H1 (cell line): ENCODE measurements at regions not wholly inside any gene's neighbourhood (a gene's known extent, or its start where the extent isn't known, plus 50 kb on each side); places are given as distances from the start of the nearest gene placed in this dataset.
A peak's percentile ranks its signal among the peaks of the same experiment; 100 is the strongest.

Experiments used
- CTCF ChIA-PET: fragments of 300-600 bp; sonication (Branson Sonifier 250); formaldehyde crosslinking; loops from one replicate; lab custom pipeline; 2021; ENCODE audit not compliant: partially characterized antibody; lab: Charles Lee
- POLR2A ChIA-PET: fragments of 300-600 bp; sonication (Branson Sonifier 250); formaldehyde crosslinking; loops from one replicate; lab custom pipeline; 2021; ENCODE audit warnings: inconsistent platforms; ENCODE audit not compliant: partially characterized antibody; lab: Charles Lee
- DNase-seq, 2 experiments: peaks; one replicate each; pipeline versions ENCODE4 v3.0.0 to v3.0.0-alpha.2; 2010 to 2022; ENCODE audit warnings: low spot score in 2 of 2, low read depth in 1 of 2, mixed read lengths in 1 of 2
- FAIRE-seq: peaks from 2 replicates; lab custom pipeline; 2011; peaks lifted over from hg19 to GRCh38; lab: Jason Lieb, UNC
- H2AFZ ChIP-seq: 2 replicates; pipeline ENCODE4 v1.8.1; 2012; ENCODE audit warnings: low read length, inconsistent platforms
- H2AK5ac ChIP-seq: 2 replicates; pipeline ENCODE4 v1.6.1; 2013; ENCODE audit warnings: low read depth, low read length
- H2BK120ac ChIP-seq: replicated peaks from 2 replicates; pipeline ENCODE3; 2013; ENCODE audit warnings: low read depth, low read length, inconsistent platforms
- H2BK12ac ChIP-seq: 2 replicates; pipeline ENCODE4 v1.6.1; 2013; ENCODE audit warnings: low read depth, low read length
- H2BK15ac ChIP-seq: 2 replicates; pipeline ENCODE4 v1.6.1; 2013; ENCODE audit warnings: low read length
- H2BK20ac ChIP-seq: 2 replicates; pipeline ENCODE4 v1.6.1; 2013; ENCODE audit warnings: low read length
- H2BK5ac ChIP-seq: 2 replicates; pipeline ENCODE4 v1.6.1; 2013; ENCODE audit warnings: low read depth, low read length
- H3K14ac ChIP-seq: 2 replicates; pipeline ENCODE4 v1.6.1; 2013; ENCODE audit warnings: inconsistent platforms; ENCODE audit not compliant: insufficient read length
- H3K18ac ChIP-seq: 2 replicates; pipeline ENCODE4 v1.6.1; 2013; ENCODE audit warnings: low read length; ENCODE audit errors: extremely low read depth
- H3K23ac ChIP-seq: 2 replicates; pipeline ENCODE4 v1.6.1; 2013; ENCODE audit warnings: inconsistent platforms; ENCODE audit not compliant: insufficient read length
- H3K23me2 ChIP-seq: 2 replicates; pipeline ENCODE4 v1.6.1; 2013; ENCODE audit warnings: low read depth, low read length
- H3K27ac ChIP-seq: 2 replicates; pipeline ENCODE4 v1.6.1; 2011; ENCODE audit warnings: low read depth, low read length, inconsistent platforms
- H3K27me3 ChIP-seq, 4 experiments: replicated peaks in 1 of 4; 1 replicate in 1 of 4; 2 replicates in 3 of 4; pipeline versions ENCODE4 v1.6.1 to v1.8.1; 2011 to 2013; ENCODE audit warnings: low read length in 3 of 4, mild to moderate bottlenecking in 3 of 4, inconsistent platforms in 2 of 4, mixed read lengths in 2 of 4, moderate library complexity in 1 of 4; ENCODE audit not compliant: control insufficient read depth in 3 of 4, insufficient read depth in 3 of 4; ENCODE audit errors: extremely low read depth in 1 of 4
- H3K36me3 ChIP-seq, 4 experiments: 2 replicates each; pipeline versions ENCODE4 v1.6.1 to v1.8.1; 2011 to 2013; ENCODE audit warnings: mild to moderate bottlenecking in 4 of 4, low read length in 3 of 4, moderate library complexity in 2 of 4, control low read depth in 1 of 4, inconsistent platforms in 1 of 4; ENCODE audit not compliant: insufficient read depth in 4 of 4, control insufficient read depth in 2 of 4
- H3K4ac ChIP-seq: replicated peaks from 2 replicates; pipeline ENCODE3; 2013; ENCODE audit warnings: low read length, low read depth, mixed read lengths, inconsistent platforms; ENCODE audit not compliant: insufficient read length
- H3K4me1 ChIP-seq, 4 experiments: replicated peaks in 1 of 4; 1 replicate in 1 of 4; 2 replicates in 3 of 4; pipeline versions ENCODE4 v1.6.1 to v1.8.1; 2011 to 2013; ENCODE audit warnings: low read length in 3 of 4, inconsistent platforms in 2 of 4, mixed read lengths in 1 of 4; ENCODE audit not compliant: insufficient read depth in 4 of 4, control insufficient read depth in 3 of 4
- H3K4me2 ChIP-seq, 2 experiments: 2 replicates each; pipeline versions ENCODE4 v1.6.1 to v1.8.1; 2011 to 2013; ENCODE audit warnings: low read depth in 2 of 2, low read length in 2 of 2, control low read depth in 1 of 2, inconsistent platforms in 1 of 2, mild to moderate bottlenecking in 1 of 2; ENCODE audit not compliant: insufficient read depth in 1 of 2
- H3K4me3 ChIP-seq, 4 experiments: fragments of 200-600, 300-600 bp in 1 of 4; sonication (generic), shearing (Covaris generic), sonication (Bioruptor Twin) in 1 of 4; 2 replicates each; pipeline versions ENCODE4 v1.5.1 to v1.8.1; 2011 to 2016; ENCODE audit warnings: low read length in 4 of 4, low read depth in 3 of 4, control low read depth in 2 of 4, inconsistent platforms in 2 of 4, mild to moderate bottlenecking in 2 of 4, mixed read lengths in 1 of 4, moderate library complexity in 1 of 4; ENCODE audit not compliant: insufficient read depth in 2 of 4; ENCODE audit errors: extremely low read depth in 1 of 4
- H3K56ac ChIP-seq: replicated peaks from 2 replicates; pipeline ENCODE3; 2013; ENCODE audit warnings: low read depth, mild to moderate bottlenecking, mixed read lengths, low read length, inconsistent platforms; ENCODE audit not compliant: insufficient read length
- H3K79me1 ChIP-seq: 2 replicates; pipeline ENCODE4 v1.6.1; 2013; ENCODE audit warnings: low read depth, low read length, control low read depth
- H3K79me2 ChIP-seq, 2 experiments: 2 replicates each; pipeline versions ENCODE4 v1.6.1 to v1.8.1; 2012 to 2013; ENCODE audit warnings: low read length in 2 of 2, mild to moderate bottlenecking in 2 of 2, inconsistent platforms in 1 of 2; ENCODE audit not compliant: insufficient read depth in 2 of 2, control insufficient read depth in 1 of 2
- H3K9ac ChIP-seq, 4 experiments: replicated peaks in 1 of 4; 1 replicate in 1 of 4; 2 replicates in 3 of 4; pipeline versions ENCODE4 v1.6.1 to v1.8.1; 2011 to 2013; ENCODE audit warnings: low read depth in 3 of 4, low read length in 3 of 4, control low read depth in 2 of 4, mild to moderate bottlenecking in 2 of 4, moderate library complexity in 2 of 4, inconsistent platforms in 1 of 4; ENCODE audit errors: extremely low read depth in 1 of 4
- H3K9me3 ChIP-seq, 2 experiments: 2 replicates each; pipeline versions ENCODE4 v1.6.1 to v1.8.1; 2012 to 2013; ENCODE audit warnings: mild to moderate bottlenecking in 2 of 2, moderate library complexity in 2 of 2, control low read depth in 1 of 2, inconsistent platforms in 1 of 2, low read depth in 1 of 2, low read length in 1 of 2, mixed read lengths in 1 of 2; ENCODE audit not compliant: insufficient read depth in 2 of 2
- H4K20me1 ChIP-seq, 2 experiments: replicated peaks in 1 of 2; 2 replicates each; pipeline versions ENCODE3 to v1.8.1; 2011 to 2013; ENCODE audit warnings: inconsistent platforms in 2 of 2, low read length in 2 of 2, mild to moderate bottlenecking in 1 of 2; ENCODE audit not compliant: insufficient read depth in 2 of 2, control insufficient read depth in 1 of 2
- H4K5ac ChIP-seq: 2 replicates; pipeline ENCODE4 v1.6.1; 2013; ENCODE audit warnings: low read length, low read depth, mixed read lengths, inconsistent platforms; ENCODE audit not compliant: insufficient read length
- H4K8ac ChIP-seq: 2 replicates; pipeline ENCODE4 v1.8.0; 2013; ENCODE audit warnings: mild to moderate bottlenecking, moderate library complexity, low read length, inconsistent platforms; ENCODE audit not compliant: insufficient read depth; ENCODE audit errors: extremely low read depth
- H4K91ac ChIP-seq: replicated peaks from 2 replicates; pipeline ENCODE3; 2013; ENCODE audit warnings: low read length, mixed read lengths, inconsistent platforms; ENCODE audit not compliant: insufficient read length
- CEBPB ChIP-seq: IDR thresholded peaks from 2 replicates; pipeline ENCODE4 v1.6.1; 2012; ENCODE audit warnings: low read depth, low read length
- CTCF ChIP-seq, 3 experiments: IDR thresholded peaks; 1 replicate in 2 of 3; 2 replicates in 1 of 3; pipeline versions ENCODE4 v1.5.1 to v1.6.1; 2011; ENCODE audit warnings: low read length in 3 of 3, mild to moderate bottlenecking in 3 of 3, inconsistent platforms in 2 of 3, low read depth in 1 of 3, moderate library complexity in 1 of 3; ENCODE audit not compliant: insufficient read depth in 1 of 3; ENCODE audit errors: control extremely low read depth in 1 of 3
- EGR1 ChIP-seq: IDR thresholded peaks from 2 replicates; pipeline ENCODE4 v1.6.1; 2011; ENCODE audit warnings: low read depth, low read length, borderline replicate concordance
- HDAC6 ChIP-seq: IDR thresholded peaks from one replicate; pipeline ENCODE4 v1.7.1; 2012; ENCODE audit warnings: low read depth, mild to moderate bottlenecking, inconsistent platforms, low read length, moderate library complexity
- RNF2 ChIP-seq: fragments of 200-900, 300-1000 bp; sonication (generic); IDR thresholded peaks from 2 replicates; pipeline ENCODE4 v1.7.1; 2016; ENCODE audit warnings: borderline replicate concordance, low read depth, mild to moderate bottlenecking, antibody characterized with exemption, low read length; ENCODE audit not compliant: poor library complexity, severe bottlenecking; ENCODE audit errors: missing control alignments
- SAP30 ChIP-seq: fragments of 300-600 bp; sonication (generic); IDR thresholded peaks from 2 replicates; pipeline ENCODE4 v1.7.1; 2012; ENCODE audit warnings: low read length, moderate library complexity, mild to moderate bottlenecking, inconsistent platforms; ENCODE audit not compliant: insufficient read depth, insufficient replicate concordance
- SIRT6 ChIP-seq: IDR thresholded peaks from one replicate; pipeline ENCODE4 v1.7.1; 2012; ENCODE audit warnings: low read length, inconsistent platforms
- SP4 ChIP-seq: IDR thresholded peaks from 2 replicates; pipeline ENCODE4 v1.6.1; 2012; ENCODE audit warnings: low read length, inconsistent platforms
- YY1 ChIP-seq: IDR thresholded peaks from 2 replicates; pipeline ENCODE4 v1.6.1; 2011; ENCODE audit warnings: low read depth, mild to moderate bottlenecking, low read length
- WGBS, 2 experiments: shearing (Covaris generic) in 1 of 2; methylation state at CpG; one replicate each; pipeline versions ENCODE4 v1.1.6 to v1.1.7; 2013 to 2015; ENCODE audit warnings: low lambda C conversion rate in 2 of 2, mixed read lengths in 2 of 2, inconsistent platforms in 1 of 2, low coverage in 1 of 2, missing lambda C conversion rate in 1 of 2; ENCODE audit not compliant: insufficient replicate concordance in 2 of 2, insufficient coverage in 1 of 2, insufficient read length in 1 of 2; ENCODE audit errors: extremely low coverage in 1 of 2, missing lambda C conversion rate in 1 of 2; 5-methylcytosine and 5-hydroxymethylcytosine counted together

DNA sequence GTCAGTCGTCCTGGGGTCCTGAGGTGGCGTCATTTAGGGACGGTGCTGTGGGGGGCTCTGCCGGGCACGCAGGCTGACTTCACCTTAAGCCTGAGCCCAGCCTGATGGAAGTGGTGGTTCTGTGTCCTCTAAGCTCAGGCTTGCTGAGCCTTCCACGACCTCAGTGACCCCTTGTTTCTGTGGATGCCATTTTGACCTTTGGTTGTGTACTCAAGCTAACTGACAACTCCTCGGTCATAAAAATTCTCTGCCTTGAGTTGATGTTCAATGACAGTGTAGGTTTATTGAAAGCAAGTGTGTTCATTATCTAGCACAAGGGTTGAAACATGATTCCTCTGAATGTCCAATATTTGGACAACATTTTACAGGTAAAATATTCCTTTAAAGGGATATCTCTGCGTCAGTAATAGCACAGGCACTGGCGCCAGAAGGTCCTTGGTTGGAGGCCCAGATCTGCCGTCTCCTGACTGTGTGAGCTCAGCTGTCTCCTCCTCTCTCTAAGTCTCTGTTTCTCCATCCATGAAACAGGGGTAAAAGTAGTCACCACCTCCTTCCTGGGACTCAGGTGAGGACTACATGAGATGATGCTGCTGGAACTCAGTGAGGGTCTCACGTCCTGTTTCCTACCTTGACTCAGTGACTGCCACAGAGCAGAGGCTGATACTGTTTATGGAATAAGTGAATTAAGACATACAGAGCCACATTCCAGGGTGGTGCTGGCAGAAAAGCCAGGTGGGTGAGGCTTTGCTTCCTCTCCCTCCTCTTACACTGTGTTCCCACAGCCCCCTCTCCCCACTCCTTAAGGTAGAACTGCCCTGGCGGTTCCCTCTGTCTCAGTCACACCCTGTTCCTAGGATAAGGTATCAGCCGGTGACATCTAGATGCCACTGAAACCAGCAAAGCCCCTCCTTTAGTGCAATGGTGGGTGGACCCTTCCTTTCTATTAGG, 75.7 kb downstream of the IRF8 start:
- Histone ChIP-seq H3K23ac (no peak overlapping the region), H3K18ac (peak overlapping the region; percentile 5; the same call in 1 of the 2 replicates), H2BK5ac (no peak overlapping the region), H3K4me1 (peaks cover 0 to 5% (median 1%) of the 10 kb centered on the region in 4 experiments; a peak in 1 of 7 replicates), H3K56ac (no peak overlapping the region), H2BK15ac (no peak overlapping the region), H3K23me2 (no peaks in the 10 kb centered on the region), H3K4me2 (no peak overlapping the region), H4K91ac (no peak overlapping the region), H3K36me3 (no peaks in the 10 kb centered on the region), H3K79me1 (no peaks in the 10 kb centered on the region), H2AFZ (no peak overlapping the region; the same call in 1 of the 2 replicates), H2BK12ac (no peak overlapping the region), H4K20me1 (no peaks in the 10 kb centered on the region), H3K27me3 (no peaks in the 10 kb centered on the region), H3K4me3 (no peak overlapping the region), H3K4ac (no peak overlapping the region), H2BK20ac (no peak overlapping the region), H2AK5ac (no peak overlapping the region), H4K8ac (no peak overlapping the region), H4K5ac (no peak overlapping the region), H3K9ac (no peak overlapping the region), H3K14ac (no peak overlapping the region), H2BK120ac (no peak overlapping the region), H3K27ac (no peak overlapping the region), H3K9me3 (peaks cover 6 to 9% of the 10 kb centered on the region in 2 experiments), H3K79me2 (no peaks in the 10 kb centered on the region)
- CTCF ChIA-PET, result interaction anchor here (0.9 to 4.0 kb wide), 7 partner anchors 12 to 543 kb away, joined by 3 to 13 read pairs (median 3); no protein-coding TSS in a partner anchor
- no peak for DNase-seq
- 90% methylated on average over 13 of the region's 13 CpGs; no CpG with 5 or more reads in 1 of the 2 experiments for WGBS, 2 experiments
- no peak for FAIRE-seq
- POLR2A ChIA-PET, result no interaction called here
- no peak for TF ChIP-seq CTCF (IDR thresholded peaks at IDR 0.05; ENCODE audit: control extremely low read depth in 1 of 3, insufficient read depth in 1 of 3, low read depth in 1 of 3, low read length in 3 of 3)
- no peak for TF ChIP-seq SAP30
- no peak for TF ChIP-seq SIRT6
- TF ChIP-seq HDAC6, result no peak
- no peak for TF ChIP-seq SP4
- no peak for TF ChIP-seq RNF2
- TF ChIP-seq CEBPB, result no peak
- TF ChIP-seq EGR1, result no peak
- TF ChIP-seq YY1, result no peak
